Endothelial cell of umbilical vein (primary cell): ENCODE measurements at regions not wholly inside any gene's neighbourhood (a gene's known extent, or its start where the extent isn't known, plus 50 kb on each side); places are given as distances from the start of the nearest gene placed in this dataset.

Source experiments
- BruUV-seq: library from RNA; stranded (reverse); fragments of 400-500 nt; replicated peaks from 2 replicates; lab custom pipeline; 2021; lab: Mats Ljungman, UMichigan
- CTCF ChIA-PET: fragments of 300-600, 350-600 bp; sonication (Branson Sonifier 250); formaldehyde crosslinking; loops from one replicate; lab custom pipeline; 2021; ENCODE audit warnings: antibody characterized with exemption, inconsistent platforms; lab: Charles Lee
- POLR2A ChIA-PET: fragments of 300-600, 350-600 bp; sonication (Branson Sonifier 250); formaldehyde crosslinking; loops from one replicate; lab custom pipeline; 2021; ENCODE audit warnings: antibody characterized with exemption, inconsistent platforms; lab: Charles Lee
- DNase-seq: peaks from one replicate; pipeline ENCODE4 v3.0.0-alpha.2; 2011; ENCODE audit warnings: low read depth, low spot score
- FAIRE-seq: peaks from 2 replicates; lab custom pipeline; 2011; peaks lifted over from hg19 to GRCh38; lab: Jason Lieb, UNC
- H2AFZ ChIP-seq: 2 replicates; pipeline ENCODE4 v1.6.0; 2012; ENCODE audit warnings: low read depth, low read length, control low read depth, inconsistent platforms
- H3K27ac ChIP-seq: 2 replicates; pipeline ENCODE4 v1.5.1; 2011; ENCODE audit warnings: low read depth, mild to moderate bottlenecking, control low read depth, low read length, moderate library complexity; ENCODE audit not compliant: insufficient read depth
- H3K27me3 ChIP-seq, 2 experiments: 2 replicates each; pipeline versions ENCODE4 v1.6.0 to v1.6.1; 2011; ENCODE audit warnings: low read length in 2 of 2, mixed read lengths in 1 of 2; ENCODE audit not compliant: control insufficient read depth in 2 of 2, insufficient read depth in 2 of 2
- H3K36me3 ChIP-seq, 2 experiments: 2 replicates in 1 of 2; 3 replicates in 1 of 2; pipeline ENCODE4 v1.5.1; 2011; ENCODE audit warnings: low read length in 2 of 2, mild to moderate bottlenecking in 1 of 2, moderate library complexity in 1 of 2; ENCODE audit not compliant: control insufficient read depth in 2 of 2, insufficient read depth in 2 of 2; ENCODE audit errors: extremely low read depth in 1 of 2
- H3K4me1 ChIP-seq: 3 replicates; pipeline ENCODE4 v1.5.1; 2011; ENCODE audit warnings: mild to moderate bottlenecking, low read length; ENCODE audit not compliant: control insufficient read depth, insufficient read depth; ENCODE audit errors: extremely low read depth
- H3K4me2 ChIP-seq: 2 replicates; pipeline ENCODE4 v1.6.1; 2011; ENCODE audit warnings: low read length, control low read depth, mixed read lengths; ENCODE audit not compliant: insufficient read depth
- H3K4me3 ChIP-seq, 3 experiments: fragments of 200-600 bp in 1 of 3; sonication (generic), shearing (Covaris generic) in 1 of 3; replicated peaks in 1 of 3; 2 replicates each; pipeline ENCODE4 v1.5.1; 2011 to 2016; ENCODE audit warnings: control low read depth in 3 of 3, low read length in 3 of 3, mild to moderate bottlenecking in 2 of 3, inconsistent platforms in 1 of 3, low read depth in 1 of 3, moderate library complexity in 1 of 3; ENCODE audit not compliant: insufficient read depth in 1 of 3
- H3K79me2 ChIP-seq: 2 replicates; pipeline ENCODE4 v1.6.0; 2012; ENCODE audit warnings: low read length, inconsistent platforms; ENCODE audit not compliant: control insufficient read depth, insufficient read depth
- H3K9ac ChIP-seq: replicated peaks from 2 replicates; pipeline ENCODE3; 2011; ENCODE audit warnings: low read length, control low read depth; ENCODE audit not compliant: insufficient read depth; ENCODE audit errors: extremely low read depth
- H3K9me1 ChIP-seq: replicated peaks from 3 replicates; pipeline ENCODE4 v1.6.0; 2011; ENCODE audit warnings: mild to moderate bottlenecking, low read length; ENCODE audit not compliant: control insufficient read depth, insufficient read depth; ENCODE audit errors: extremely low read depth
- H3K9me3 ChIP-seq: replicated peaks from 2 replicates; pipeline ENCODE4 v1.5.1; 2012; ENCODE audit warnings: low read length, inconsistent platforms; ENCODE audit not compliant: control insufficient read depth, insufficient read depth
- H4K20me1 ChIP-seq: replicated peaks from 2 replicates; pipeline ENCODE3; 2011; ENCODE audit warnings: mild to moderate bottlenecking, low read length; ENCODE audit not compliant: control insufficient read depth, insufficient read depth; ENCODE audit errors: extremely low read depth
- CTCF ChIP-seq, 2 donors: IDR thresholded peaks; 1 replicate in 1 of 2; 2 replicates in 1 of 2; pipeline ENCODE4 v1.5.1; 2011; ENCODE audit warnings: low read length in 2 of 2, mild to moderate bottlenecking in 2 of 2, moderate library complexity in 2 of 2, control low read depth in 1 of 2, inconsistent platforms in 1 of 2, low read depth in 1 of 2; ENCODE audit not compliant: insufficient read depth in 1 of 2; ENCODE audit errors: extremely low read depth in 1 of 2
- EZH2 ChIP-seq: IDR thresholded peaks from 2 replicates; pipeline ENCODE4 v1.6.1; 2012; ENCODE audit warnings: borderline replicate concordance, low read depth, mild to moderate bottlenecking, moderate library complexity, low read length, inconsistent platforms; ENCODE audit not compliant: severe bottlenecking
- FOS ChIP-seq: IDR thresholded peaks from 2 replicates; pipeline ENCODE4 v1.6.1; 2011; ENCODE audit warnings: mild to moderate bottlenecking, low read length, moderate library complexity, borderline replicate concordance; ENCODE audit not compliant: insufficient read depth
- GATA2 ChIP-seq: IDR thresholded peaks from 2 replicates; pipeline ENCODE4 v1.7.0; 2011; ENCODE audit warnings: low read depth, mild to moderate bottlenecking, moderate library complexity, mixed read lengths, low read length; ENCODE audit not compliant: insufficient read length, insufficient read depth
- JUN ChIP-seq: IDR thresholded peaks from 2 replicates; pipeline ENCODE4 v1.6.1; 2011; ENCODE audit warnings: borderline replicate concordance, low read depth; ENCODE audit not compliant: insufficient read length, insufficient read depth
- MAX ChIP-seq: IDR thresholded peaks from 2 replicates; pipeline ENCODE4 v1.6.1; 2011; ENCODE audit not compliant: insufficient read depth, insufficient read length
- MYC ChIP-seq: IDR thresholded peaks from one replicate; pipeline ENCODE4 v1.6.1; 2011; ENCODE audit warnings: mild to moderate bottlenecking, low read depth, low read length
- POLR2A ChIP-seq: IDR thresholded peaks from 2 replicates; pipeline ENCODE4 v1.6.1; 2012; ENCODE audit warnings: low read depth, mild to moderate bottlenecking, control low read depth, low read length
- POLR2AphosphoS5 ChIP-seq: IDR thresholded peaks from 2 replicates; pipeline ENCODE4 v1.6.1; 2012; ENCODE audit warnings: low read depth, mild to moderate bottlenecking, control low read depth, low read length, moderate library complexity; ENCODE audit not compliant: insufficient read depth
- dilution Hi-C: fragments of 300-500 bp; cut with MboI; formaldehyde crosslinking; loops from one replicate; pipeline ENCODE4 v1.15.0; 2019; ENCODE audit warnings: low sequenced_read_pairs; ENCODE audit not compliant: extremely low pct_ligation_motif_present
- intact Hi-C: fragments of 100-400 bp; cut with micrococcal nuclease; formaldehyde crosslinking; loops from one replicate; pipeline ENCODE4 v1.10.0; 2022

- H3K36me3 ChIP-seq, result no peaks in the 10 kb centered on the region
- no peak for FAIRE-seq
- TF ChIP-seq MAX (no peak), FOS (no peak), POLR2A (no peak), POLR2AphosphoS5 (no peak), GATA2 (no peak), MYC (no peak), JUN (no peak), EZH2 (no peak), CTCF (IDR thresholded peaks at IDR 0.05; ENCODE audit: extremely low read depth in 1 of 2, insufficient read depth in 1 of 2, low read depth in 1 of 2, low read length in 2 of 2) (no peak)
- no peak for DNase-seq
- no peak overlapping the region for H2AFZ ChIP-seq
- H3K27me3 ChIP-seq, result no peaks in the 10 kb centered on the region
- no peak overlapping the region for H3K27ac ChIP-seq
- ChIA-PET POLR2A (no interaction called here), CTCF (no interaction called here)
- no peaks in the 10 kb centered on the region for H3K79me2 ChIP-seq
- no peak overlapping the region for H3K4me3 ChIP-seq
- no peaks in the 10 kb centered on the region for H3K9me1 ChIP-seq
- H3K4me2 ChIP-seq, result no peak overlapping the region
- no TSS peak for BruUV-seq
- H3K4me1 ChIP-seq, result no peaks in the 10 kb centered on the region
- H3K9ac ChIP-seq, result no peak overlapping the region
- intact Hi-C loops (no loop called here), dilution Hi-C loops (no loop called here)
- H3K9me3 ChIP-seq, result no peaks in the 10 kb centered on the region
- no peaks in the 10 kb centered on the region for H4K20me1 ChIP-seq
These were observed 482.7 kb upstream of the CITED2 start for GRCh38 chr6:139857143-139857542.
